Activated CD8-positive, alpha-beta T cell treated with anti-CD3 and anti-CD28 coated beads for 36 hours (primary cell): ENCODE measurements at regions not wholly inside any gene's neighbourhood (a gene's known extent, or its start where the extent isn't known, plus 50 kb on each side); places are given as distances from the start of the nearest gene placed in this dataset.

Experiments used
- ATAC-seq: fragments of 200-7000 bp; cut with Tn5 transposase; one replicate; pipeline ENCODE4 v1.10.0; 2021; ENCODE audit warnings: mild to moderate bottlenecking, moderate library complexity
- CTCF ChIA-PET: fragments of 350-600 bp; sonication (Branson Sonifier 250); formaldehyde crosslinking; loops from one replicate; lab custom pipeline; 2021; ENCODE audit warnings: antibody characterized with exemption; lab: Charles Lee
- POLR2A ChIA-PET: fragments of 350-600 bp; sonication (Branson Sonifier 250); formaldehyde crosslinking; loops from one replicate; lab custom pipeline; 2021; ENCODE audit warnings: antibody characterized with exemption; lab: Charles Lee
- DNase-seq: peaks from one replicate; pipeline ENCODE4 v3.0.0-alpha.2; 2020
- H3K27ac Mint-ChIP-seq: one replicate; pipeline ENCODE4 v1.8.0; 2021; ENCODE audit warnings: mild to moderate bottlenecking, mixed read lengths
- H3K27me3 Mint-ChIP-seq: one replicate; pipeline ENCODE4 v1.8.0; 2021; ENCODE audit warnings: mixed read lengths
- H3K36me3 Mint-ChIP-seq: one replicate; pipeline ENCODE4 v1.8.0; 2021; ENCODE audit warnings: low read depth, mixed read lengths
- H3K4me1 Mint-ChIP-seq: one replicate; pipeline ENCODE4 v1.8.0; 2021; ENCODE audit warnings: low read depth, mixed read lengths
- H3K4me3 Mint-ChIP-seq: one replicate; pipeline ENCODE4 v1.8.0; 2021; ENCODE audit warnings: mild to moderate bottlenecking, moderate library complexity, mixed read lengths
- H3K9me3 Mint-ChIP-seq: one replicate; pipeline ENCODE4 v1.8.0; 2021; ENCODE audit warnings: mixed read lengths
- CTCF ChIP-seq: fragments of 200-600 bp; IDR thresholded peaks from one replicate; pipeline ENCODE4 v1.8.0; 2022; ENCODE audit warnings: antibody characterized with exemption, mild to moderate bottlenecking
- intact Hi-C: fragments of 100-400 bp; cut with micrococcal nuclease; formaldehyde crosslinking; loops from one replicate; pipeline ENCODE4 v1.10.0; 2022

GRCh38 chr2:121148481-121148880 is 136.5 kb downstream of the TFCP2L1 start:
- no peaks in the 10 kb centered on the region for H3K36me3 Mint-ChIP-seq
- H3K27me3 Mint-ChIP-seq, result no peaks in the 10 kb centered on the region
- H3K27ac Mint-ChIP-seq, result no peak overlapping the region
- TF ChIP-seq CTCF, result no peak
- CTCF ChIA-PET, result no interaction called here
- POLR2A ChIA-PET, result no interaction called here
- H3K9me3 Mint-ChIP-seq, result no peaks in the 10 kb centered on the region
- H3K4me3 Mint-ChIP-seq, result no peak overlapping the region
- DNase-seq, result no peak
- ATAC-seq, result no peak
- intact Hi-C loops, result no loop called here
- no peaks in the 10 kb centered on the region for H3K4me1 Mint-ChIP-seq

- no peaks in the 10 kb centered on the region for H3K27me3 Mint-ChIP-seq
- intact Hi-C loops, result no loop called here
- TF ChIP-seq CTCF, result no peak
- DNase-seq, result no peak
- no peak overlapping the region for H3K27ac Mint-ChIP-seq
- H3K9me3 Mint-ChIP-seq, result no peaks in the 10 kb centered on the region
- no peaks in the 10 kb centered on the region for H3K4me1 Mint-ChIP-seq
- ATAC-seq, result no peak
- H3K4me3 Mint-ChIP-seq, result no peak overlapping the region
- ChIA-PET CTCF (no interaction called here), POLR2A (no interaction called here)
- H3K36me3 Mint-ChIP-seq, result no peaks in the 10 kb centered on the region
Measured at GRCh38 chr2:121149384-121149783, 135.6 kb downstream of the TFCP2L1 start.

GRCh38 chr2:121150126-121150525 is 134.9 kb downstream of the TFCP2L1 start:
- DNase-seq (no peak), ATAC-seq (no peak)
- POLR2A ChIA-PET, result no interaction called here
- H3K27me3 Mint-ChIP-seq, result no peaks in the 10 kb centered on the region
- no peak overlapping the region for H3K4me3 Mint-ChIP-seq
- CTCF ChIA-PET, result no interaction called here
- H3K9me3 Mint-ChIP-seq, result no peaks in the 10 kb centered on the region
- H3K4me1 Mint-ChIP-seq, result no peaks in the 10 kb centered on the region
- H3K27ac Mint-ChIP-seq, result no peak overlapping the region
- TF ChIP-seq CTCF, result no peak
- H3K36me3 Mint-ChIP-seq, result no peaks in the 10 kb centered on the region
- intact Hi-C loops, result no loop called here

GRCh38 chr2:121150713-121151112 is 134.3 kb downstream of the TFCP2L1 start:
- POLR2A ChIA-PET, result no interaction called here
- no peak for ATAC-seq

More at GRCh38 chr2:121150713-121151112, 134.3 kb downstream of the TFCP2L1 start:
- CTCF ChIA-PET, result interaction anchor here (1.1 kb wide), 1 partner anchor 22 kb away, joined by 3 read pairs; no protein-coding TSS in a partner anchor
- no peak for DNase-seq
- Mint-ChIP-seq H3K36me3 (no peaks in the 10 kb centered on the region), H3K9me3 (no peaks in the 10 kb centered on the region), H3K4me1 (no peaks in the 10 kb centered on the region), H3K4me3 (no peak overlapping the region), H3K27ac (no peak overlapping the region), H3K27me3 (no peaks in the 10 kb centered on the region)
- TF ChIP-seq CTCF, result no peak
- intact Hi-C loops, result no loop called here
